ENCODE measurements at regions not wholly inside any gene's neighbourhood (a gene's known extent, or its start where the extent isn't known, plus 50 kb on each side); places are given as distances from the start of the nearest gene placed in this dataset.

DNA sequence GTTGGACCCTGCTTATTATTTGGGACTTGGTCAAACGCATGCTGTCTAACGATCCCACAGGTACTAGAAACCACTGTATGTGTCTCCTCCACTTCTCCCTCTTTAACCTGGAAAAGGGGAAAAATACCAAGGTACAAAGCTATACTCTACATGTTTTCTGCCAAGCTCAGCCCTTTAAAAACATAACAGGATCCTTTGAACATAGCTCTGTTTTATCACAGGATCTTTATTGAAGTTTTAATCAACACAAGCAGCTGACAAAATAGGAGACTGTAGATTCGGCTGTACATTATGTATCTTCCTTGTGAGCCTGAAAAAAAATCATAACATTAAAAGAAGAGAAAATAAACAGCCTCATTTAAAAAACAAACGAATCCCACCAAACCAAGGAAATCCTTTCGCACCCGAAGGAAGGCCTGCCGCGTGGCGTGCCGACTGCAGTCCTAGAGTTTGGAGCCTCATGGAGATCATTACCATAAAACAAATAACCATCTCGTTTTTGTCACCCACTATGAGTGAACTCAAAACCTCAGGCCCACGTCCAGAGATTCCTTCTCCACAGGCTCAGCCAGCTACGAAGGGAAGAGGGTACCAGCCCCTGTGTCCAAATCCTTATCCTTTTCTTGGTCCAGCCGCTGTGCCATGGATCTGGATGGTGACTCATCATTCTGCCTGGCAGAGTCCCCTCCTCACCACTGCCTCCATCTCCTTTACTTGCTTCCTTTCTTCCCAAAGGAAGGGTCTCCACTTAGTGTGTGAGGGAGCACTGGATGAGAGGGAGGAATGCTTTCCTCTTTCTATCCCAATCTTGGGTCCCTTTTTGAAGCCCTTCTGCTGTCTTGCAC is 651.1 kb downstream of the CCDC171 start:
- H3K4me1 Mint-ChIP-seq = peaks cover 13 to 14% of the 10 kb centered on the region in 2 experiments
- no CpG with 5 or more reads among the region's 14 CpGs for WGBS (ENCODE audit: extremely low coverage, insufficient read length, low lambda C conversion rate)
- Histone ChIP-seq H3K14ac (ENCODE audit: insufficient read depth, low read length) (no peak overlapping the region), H3K4me1 (ENCODE audit: insufficient read depth, low read length) (no peaks in the 10 kb centered on the region; the same call in 1 of the 2 replicates), H2AK5ac (ENCODE audit: insufficient read length, low read length) (no peak overlapping the region), H2BK20ac (ENCODE audit: low read depth, low read length, poor library complexity, severe bottlenecking) (no peak overlapping the region), H3K4me2 (ENCODE audit: insufficient read depth, insufficient read length, low read length) (no peak overlapping the region), H3K18ac (ENCODE audit: insufficient read length, low read depth, low read length) (no peak overlapping the region), H4K20me1 (ENCODE audit: control insufficient read depth, insufficient read depth, insufficient read length) (no peaks in the 10 kb centered on the region), H3K79me1 (ENCODE audit: insufficient read depth, low read depth, low read length, poor library complexity, severe bottlenecking) (no peaks in the 10 kb centered on the region), H3K23ac (ENCODE audit: insufficient read length, low read depth, low read length) (no peak overlapping the region), H3K79me2 (ENCODE audit: insufficient read depth, low read length) (no peaks in the 10 kb centered on the region), H3K9ac (ENCODE audit: extremely low read depth, insufficient read length, low read length) (no peak overlapping the region), H3K27ac (ENCODE audit: insufficient read length, low read depth, low read length) (no peak overlapping the region), H4K8ac (replicated peaks; ENCODE audit: insufficient read length, low read depth, low read length) (no peak overlapping the region), H3K23me2 (ENCODE audit: insufficient read length, low read depth, low read length, poor library complexity, severe bottlenecking) (no peaks in the 10 kb centered on the region), H3K9me3 (ENCODE audit: control insufficient read depth, low read depth, low read length) (no peaks in the 10 kb centered on the region), H3K27me3 (ENCODE audit: insufficient read depth, low read length) (no peaks in the 10 kb centered on the region), H2BK5ac (ENCODE audit: insufficient read length, low read length) (no peak overlapping the region), H3T11ph (ENCODE audit: low read length) (no peak overlapping the region), H4K91ac (ENCODE audit: insufficient read length, low read depth, low read length) (no peak overlapping the region), H2AFZ (ENCODE audit: low read length) (no peak overlapping the region), H4K5ac (ENCODE audit: insufficient read length, low read depth, low read length) (no peak overlapping the region), H3K4ac (ENCODE audit: low read depth, low read length) (no peak overlapping the region), H3K56ac (ENCODE audit: insufficient read length, low read depth, low read length) (no peak overlapping the region), H2BK120ac (ENCODE audit: low read depth, low read length, poor library complexity, severe bottlenecking) (no peak overlapping the region), H2BK12ac (ENCODE audit: insufficient read length, low read depth, low read length) (no peak overlapping the region), H2BK15ac (ENCODE audit: low read depth, low read length) (no peak overlapping the region)
- H3K27me3 Mint-ChIP-seq (ENCODE audit: low read depth) = no peaks in the 10 kb centered on the region; the same call in 1 of the 2 replicates
- peak overlapping the region in 2 of 3 experiments; percentile 36 to 41; a peak in 2 of 7 replicates for H3K27ac Mint-ChIP-seq
- peaks cover 0 to 5% (median 1%) of the 10 kb centered on the region in 3 experiments; a peak in 4 of 7 replicates for H3K36me3 Mint-ChIP-seq (ENCODE audit: insufficient read depth in 1 of 3, low read depth in 3 of 3)
- DNase-seq = no peak
- H3K4me3 Mint-ChIP-seq = no peak overlapping the region
- H3K9me3 Mint-ChIP-seq = peaks cover 2 to 3% of the 10 kb centered on the region in 2 experiments; a peak in 1 of 5 replicates
- TF ChIP-seq, protein P1, sequence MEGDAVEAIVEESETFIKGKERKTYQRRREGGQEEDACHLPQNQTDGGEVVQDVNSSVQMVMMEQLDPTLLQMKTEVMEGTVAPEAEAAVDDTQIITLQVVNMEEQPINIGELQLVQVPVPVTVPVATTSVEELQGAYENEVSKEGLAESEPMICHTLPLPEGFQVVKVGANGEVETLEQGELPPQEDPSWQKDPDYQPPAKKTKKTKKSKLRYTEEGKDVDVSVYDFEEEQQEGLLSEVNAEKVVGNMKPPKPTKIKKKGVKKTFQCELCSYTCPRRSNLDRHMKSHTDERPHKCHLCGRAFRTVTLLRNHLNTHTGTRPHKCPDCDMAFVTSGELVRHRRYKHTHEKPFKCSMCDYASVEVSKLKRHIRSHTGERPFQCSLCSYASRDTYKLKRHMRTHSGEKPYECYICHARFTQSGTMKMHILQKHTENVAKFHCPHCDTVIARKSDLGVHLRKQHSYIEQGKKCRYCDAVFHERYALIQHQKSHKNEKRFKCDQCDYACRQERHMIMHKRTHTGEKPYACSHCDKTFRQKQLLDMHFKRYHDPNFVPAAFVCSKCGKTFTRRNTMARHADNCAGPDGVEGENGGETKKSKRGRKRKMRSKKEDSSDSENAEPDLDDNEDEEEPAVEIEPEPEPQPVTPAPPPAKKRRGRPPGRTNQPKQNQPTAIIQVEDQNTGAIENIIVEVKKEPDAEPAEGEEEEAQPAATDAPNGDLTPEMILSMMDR (conservative IDR thresholded peaks at IDR 0.05) = no peak
